H1 (cell line): ENCODE measurements at regions not wholly inside any gene's neighbourhood (a gene's known extent, or its start where the extent isn't known, plus 50 kb on each side); places are given as distances from the start of the nearest gene placed in this dataset.
A peak's percentile ranks its signal among the peaks of the same experiment; 100 is the strongest.

ENCODE experiments used
- CTCF ChIA-PET: fragments of 300-600 bp; sonication (Branson Sonifier 250); formaldehyde crosslinking; loops from one replicate; lab custom pipeline; 2021; ENCODE audit not compliant: partially characterized antibody; lab: Charles Lee
- POLR2A ChIA-PET: fragments of 300-600 bp; sonication (Branson Sonifier 250); formaldehyde crosslinking; loops from one replicate; lab custom pipeline; 2021; ENCODE audit warnings: inconsistent platforms; ENCODE audit not compliant: partially characterized antibody; lab: Charles Lee
- DNase-seq, 2 experiments: peaks; one replicate each; pipeline versions ENCODE4 v3.0.0 to v3.0.0-alpha.2; 2010 to 2022; ENCODE audit warnings: low spot score in 2 of 2, low read depth in 1 of 2, mixed read lengths in 1 of 2
- FAIRE-seq: peaks from 2 replicates; lab custom pipeline; 2011; peaks lifted over from hg19 to GRCh38; lab: Jason Lieb, UNC
- H2AFZ ChIP-seq: 2 replicates; pipeline ENCODE4 v1.8.1; 2012; ENCODE audit warnings: low read length, inconsistent platforms
- H2AK5ac ChIP-seq: 2 replicates; pipeline ENCODE4 v1.6.1; 2013; ENCODE audit warnings: low read depth, low read length
- H2BK120ac ChIP-seq: replicated peaks from 2 replicates; pipeline ENCODE3; 2013; ENCODE audit warnings: low read depth, low read length, inconsistent platforms
- H2BK12ac ChIP-seq: 2 replicates; pipeline ENCODE4 v1.6.1; 2013; ENCODE audit warnings: low read depth, low read length
- H2BK15ac ChIP-seq: 2 replicates; pipeline ENCODE4 v1.6.1; 2013; ENCODE audit warnings: low read length
- H2BK20ac ChIP-seq: 2 replicates; pipeline ENCODE4 v1.6.1; 2013; ENCODE audit warnings: low read length
- H2BK5ac ChIP-seq: 2 replicates; pipeline ENCODE4 v1.6.1; 2013; ENCODE audit warnings: low read depth, low read length
- H3K14ac ChIP-seq: 2 replicates; pipeline ENCODE4 v1.6.1; 2013; ENCODE audit warnings: inconsistent platforms; ENCODE audit not compliant: insufficient read length
- H3K18ac ChIP-seq: 2 replicates; pipeline ENCODE4 v1.6.1; 2013; ENCODE audit warnings: low read length; ENCODE audit errors: extremely low read depth
- H3K23ac ChIP-seq: 2 replicates; pipeline ENCODE4 v1.6.1; 2013; ENCODE audit warnings: inconsistent platforms; ENCODE audit not compliant: insufficient read length
- H3K23me2 ChIP-seq: 2 replicates; pipeline ENCODE4 v1.6.1; 2013; ENCODE audit warnings: low read depth, low read length
- H3K27ac ChIP-seq: 2 replicates; pipeline ENCODE4 v1.6.1; 2011; ENCODE audit warnings: low read depth, low read length, inconsistent platforms
- H3K27me3 ChIP-seq, 4 experiments: replicated peaks in 1 of 4; 1 replicate in 1 of 4; 2 replicates in 3 of 4; pipeline versions ENCODE4 v1.6.1 to v1.8.1; 2011 to 2013; ENCODE audit warnings: low read length in 3 of 4, mild to moderate bottlenecking in 3 of 4, inconsistent platforms in 2 of 4, mixed read lengths in 2 of 4, moderate library complexity in 1 of 4; ENCODE audit not compliant: control insufficient read depth in 3 of 4, insufficient read depth in 3 of 4; ENCODE audit errors: extremely low read depth in 1 of 4
- H3K36me3 ChIP-seq, 4 experiments: 2 replicates each; pipeline versions ENCODE4 v1.6.1 to v1.8.1; 2011 to 2013; ENCODE audit warnings: mild to moderate bottlenecking in 4 of 4, low read length in 3 of 4, moderate library complexity in 2 of 4, control low read depth in 1 of 4, inconsistent platforms in 1 of 4; ENCODE audit not compliant: insufficient read depth in 4 of 4, control insufficient read depth in 2 of 4
- H3K4ac ChIP-seq: replicated peaks from 2 replicates; pipeline ENCODE3; 2013; ENCODE audit warnings: low read length, low read depth, mixed read lengths, inconsistent platforms; ENCODE audit not compliant: insufficient read length
- H3K4me1 ChIP-seq, 4 experiments: replicated peaks in 1 of 4; 1 replicate in 1 of 4; 2 replicates in 3 of 4; pipeline versions ENCODE4 v1.6.1 to v1.8.1; 2011 to 2013; ENCODE audit warnings: low read length in 3 of 4, inconsistent platforms in 2 of 4, mixed read lengths in 1 of 4; ENCODE audit not compliant: insufficient read depth in 4 of 4, control insufficient read depth in 3 of 4
- H3K4me2 ChIP-seq, 2 experiments: 2 replicates each; pipeline versions ENCODE4 v1.6.1 to v1.8.1; 2011 to 2013; ENCODE audit warnings: low read depth in 2 of 2, low read length in 2 of 2, control low read depth in 1 of 2, inconsistent platforms in 1 of 2, mild to moderate bottlenecking in 1 of 2; ENCODE audit not compliant: insufficient read depth in 1 of 2
- H3K4me3 ChIP-seq, 4 experiments: fragments of 200-600, 300-600 bp in 1 of 4; sonication (generic), shearing (Covaris generic), sonication (Bioruptor Twin) in 1 of 4; 2 replicates each; pipeline versions ENCODE4 v1.5.1 to v1.8.1; 2011 to 2016; ENCODE audit warnings: low read length in 4 of 4, low read depth in 3 of 4, control low read depth in 2 of 4, inconsistent platforms in 2 of 4, mild to moderate bottlenecking in 2 of 4, mixed read lengths in 1 of 4, moderate library complexity in 1 of 4; ENCODE audit not compliant: insufficient read depth in 2 of 4; ENCODE audit errors: extremely low read depth in 1 of 4
- H3K56ac ChIP-seq: replicated peaks from 2 replicates; pipeline ENCODE3; 2013; ENCODE audit warnings: low read depth, mild to moderate bottlenecking, mixed read lengths, low read length, inconsistent platforms; ENCODE audit not compliant: insufficient read length
- H3K79me1 ChIP-seq: 2 replicates; pipeline ENCODE4 v1.6.1; 2013; ENCODE audit warnings: low read depth, low read length, control low read depth
- H3K79me2 ChIP-seq, 2 experiments: 2 replicates each; pipeline versions ENCODE4 v1.6.1 to v1.8.1; 2012 to 2013; ENCODE audit warnings: low read length in 2 of 2, mild to moderate bottlenecking in 2 of 2, inconsistent platforms in 1 of 2; ENCODE audit not compliant: insufficient read depth in 2 of 2, control insufficient read depth in 1 of 2
- H3K9ac ChIP-seq, 4 experiments: replicated peaks in 1 of 4; 1 replicate in 1 of 4; 2 replicates in 3 of 4; pipeline versions ENCODE4 v1.6.1 to v1.8.1; 2011 to 2013; ENCODE audit warnings: low read depth in 3 of 4, low read length in 3 of 4, control low read depth in 2 of 4, mild to moderate bottlenecking in 2 of 4, moderate library complexity in 2 of 4, inconsistent platforms in 1 of 4; ENCODE audit errors: extremely low read depth in 1 of 4
- H3K9me3 ChIP-seq, 2 experiments: 2 replicates each; pipeline versions ENCODE4 v1.6.1 to v1.8.1; 2012 to 2013; ENCODE audit warnings: mild to moderate bottlenecking in 2 of 2, moderate library complexity in 2 of 2, control low read depth in 1 of 2, inconsistent platforms in 1 of 2, low read depth in 1 of 2, low read length in 1 of 2, mixed read lengths in 1 of 2; ENCODE audit not compliant: insufficient read depth in 2 of 2
- H4K20me1 ChIP-seq, 2 experiments: replicated peaks in 1 of 2; 2 replicates each; pipeline versions ENCODE3 to v1.8.1; 2011 to 2013; ENCODE audit warnings: inconsistent platforms in 2 of 2, low read length in 2 of 2, mild to moderate bottlenecking in 1 of 2; ENCODE audit not compliant: insufficient read depth in 2 of 2, control insufficient read depth in 1 of 2
- H4K5ac ChIP-seq: 2 replicates; pipeline ENCODE4 v1.6.1; 2013; ENCODE audit warnings: low read length, low read depth, mixed read lengths, inconsistent platforms; ENCODE audit not compliant: insufficient read length
- H4K8ac ChIP-seq: 2 replicates; pipeline ENCODE4 v1.8.0; 2013; ENCODE audit warnings: mild to moderate bottlenecking, moderate library complexity, low read length, inconsistent platforms; ENCODE audit not compliant: insufficient read depth; ENCODE audit errors: extremely low read depth
- H4K91ac ChIP-seq: replicated peaks from 2 replicates; pipeline ENCODE3; 2013; ENCODE audit warnings: low read length, mixed read lengths, inconsistent platforms; ENCODE audit not compliant: insufficient read length
- FOSL1 ChIP-seq: IDR thresholded peaks from 2 replicates; pipeline ENCODE4 v1.6.1; 2011; ENCODE audit warnings: mild to moderate bottlenecking, low read depth, low read length, moderate library complexity; ENCODE audit not compliant: insufficient read depth
- WGBS, 2 experiments: shearing (Covaris generic) in 1 of 2; methylation state at CpG; one replicate each; pipeline versions ENCODE4 v1.1.6 to v1.1.7; 2013 to 2015; ENCODE audit warnings: low lambda C conversion rate in 2 of 2, mixed read lengths in 2 of 2, inconsistent platforms in 1 of 2, low coverage in 1 of 2, missing lambda C conversion rate in 1 of 2; ENCODE audit not compliant: insufficient replicate concordance in 2 of 2, insufficient coverage in 1 of 2, insufficient read length in 1 of 2; ENCODE audit errors: extremely low coverage in 1 of 2, missing lambda C conversion rate in 1 of 2; 5-methylcytosine and 5-hydroxymethylcytosine counted together
- TF ChIP-seq, protein P1 (sequence below): IDR thresholded peaks from 2 replicates; pipeline ENCODE4 v1.6.1; 2011; ENCODE audit warnings: low read length, improper control_type of control experiment

DNA sequence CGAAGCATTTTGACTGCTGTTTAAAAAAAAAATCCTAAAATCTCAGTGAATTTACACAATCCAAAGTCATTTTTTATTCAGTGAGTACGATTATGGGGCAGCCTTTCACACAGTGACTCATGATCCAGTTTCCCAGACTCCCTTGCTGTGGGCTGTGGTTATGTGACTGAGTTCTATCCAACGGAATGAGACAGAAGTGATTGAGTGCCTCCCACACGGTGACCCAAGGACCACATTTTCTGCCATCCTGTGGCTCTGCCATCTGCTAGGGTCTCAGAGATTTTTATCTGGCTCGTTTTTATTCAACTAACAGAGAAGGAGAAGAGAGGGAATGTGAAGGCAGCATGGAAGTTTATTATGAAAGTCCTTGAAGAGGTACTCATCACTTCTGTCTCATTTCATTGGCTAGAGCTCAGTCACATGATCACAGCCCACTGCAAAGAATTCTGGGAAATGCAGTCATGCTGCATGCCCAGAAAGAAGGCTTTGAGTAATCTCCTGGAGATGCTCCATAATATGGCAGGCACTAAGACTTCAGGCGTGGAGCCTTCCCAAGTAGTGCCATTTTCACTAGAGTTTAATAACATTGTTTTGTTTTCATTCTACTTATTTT, 999.4 kb downstream of the UQCRFS1 start:
- no peak overlapping the region for H4K91ac ChIP-seq
- no peaks in the 10 kb centered on the region for H3K36me3 ChIP-seq
- no peak overlapping the region for H3K27ac ChIP-seq
- ChIA-PET POLR2A (no interaction called here), CTCF (interaction anchor here (1.4 to 7.5 kb wide), 3 partner anchors 30 to 240 kb away, joined by 3 to 130 read pairs (median 79); no protein-coding TSS in a partner anchor)
- no peaks in the 10 kb centered on the region for H3K9me3 ChIP-seq
- H3K79me2 ChIP-seq: no peaks in the 10 kb centered on the region
- H2BK5ac ChIP-seq: no peak overlapping the region
- H2BK120ac ChIP-seq: no peak overlapping the region
- peak overlapping the region; percentile 78; the same call in 1 of the 2 replicates for H2AFZ ChIP-seq
- H3K23ac ChIP-seq: no peak overlapping the region
- no peaks in the 10 kb centered on the region for H3K79me1 ChIP-seq
- no peak overlapping the region for H3K9ac ChIP-seq
- TF ChIP-seq, protein P1, sequence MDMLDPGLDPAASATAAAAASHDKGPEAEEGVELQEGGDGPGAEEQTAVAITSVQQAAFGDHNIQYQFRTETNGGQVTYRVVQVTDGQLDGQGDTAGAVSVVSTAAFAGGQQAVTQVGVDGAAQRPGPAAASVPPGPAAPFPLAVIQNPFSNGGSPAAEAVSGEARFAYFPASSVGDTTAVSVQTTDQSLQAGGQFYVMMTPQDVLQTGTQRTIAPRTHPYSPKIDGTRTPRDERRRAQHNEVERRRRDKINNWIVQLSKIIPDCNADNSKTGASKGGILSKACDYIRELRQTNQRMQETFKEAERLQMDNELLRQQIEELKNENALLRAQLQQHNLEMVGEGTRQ: peak; percentile 59; the same call in 1 of the 2 replicates
- no peak for TF ChIP-seq FOSL1
- TF ChIP-seq, all 59 proteins: peak for 1
- FAIRE-seq: no peak
- Histone ChIP-seq H3K4ac (no peak overlapping the region), H4K8ac (no peak overlapping the region), H2BK15ac (no peak overlapping the region), H2BK12ac (no peak overlapping the region), H3K4me2 (no peak overlapping the region), H3K4me1 (peaks cover 0 to 4% (median 2%) of the 10 kb centered on the region in 4 experiments; a peak in 4 of 7 replicates), H3K56ac (no peak overlapping the region), H2AK5ac (no peak overlapping the region), H3K23me2 (no peaks in the 10 kb centered on the region; the same call in 1 of the 2 replicates), H3K14ac (no peak overlapping the region), H3K27me3 (no peaks in the 10 kb centered on the region), H3K4me3 (no peak overlapping the region), H2BK20ac (no peak overlapping the region), H3K18ac (no peak overlapping the region), H4K5ac (no peak overlapping the region), H4K20me1 (no peaks in the 10 kb centered on the region)
- 93% methylated on average over 6 of the region's 6 CpGs; no CpG with 5 or more reads in 1 of the 2 experiments for WGBS, 2 experiments
- no peak for DNase-seq
